ENCODE measurements at regions not wholly inside any gene's neighbourhood (a gene's known extent, or its start where the extent isn't known, plus 50 kb on each side); places are given as distances from the start of the nearest gene placed in this dataset.

- H3K27me3 ChIP-seq (ENCODE audit: control insufficient read depth, insufficient read depth, low read length), result no peaks in the 10 kb centered on the region
- H3K27ac ChIP-seq (ENCODE audit: low read depth, low read length), result no peak overlapping the region
- no peak for DNase-seq (ENCODE audit: low read depth in 4 of 6, low spot score in 6 of 6)
- H3K4me1 ChIP-seq (ENCODE audit: control insufficient read depth, insufficient read depth, low read length), result no peaks in the 10 kb centered on the region
- no CpG with 5 or more reads among the region's 1 CpG for WGBS (ENCODE audit: insufficient coverage)
- no peaks in the 10 kb centered on the region for H3K36me3 ChIP-seq (ENCODE audit: control insufficient read depth, insufficient read depth, low read length)
- no peaks in the 10 kb centered on the region for H3K9me3 ChIP-seq (ENCODE audit: control insufficient read depth, insufficient read depth, low read length)
- no peak overlapping the region for H3K4me3 ChIP-seq (ENCODE audit: low read depth, low read length)
These were observed 140.2 kb upstream of the PRPS1L1 start for GRCh38 chr7:18167815-18168214.

GRCh38 chr7:18174996-18175395 lies 147.3 kb upstream of the PRPS1L1 start:
- H3K27ac ChIP-seq (ENCODE audit: low read depth, low read length), result no peak overlapping the region
- no peaks in the 10 kb centered on the region for H3K27me3 ChIP-seq (ENCODE audit: control insufficient read depth, insufficient read depth, low read length)
- H3K4me3 ChIP-seq (ENCODE audit: low read depth, low read length), result no peak overlapping the region
- no peaks in the 10 kb centered on the region for H3K4me1 ChIP-seq (ENCODE audit: control insufficient read depth, insufficient read depth, low read length)
- H3K36me3 ChIP-seq (ENCODE audit: control insufficient read depth, insufficient read depth, low read length), result no peaks in the 10 kb centered on the region
- H3K9me3 ChIP-seq (ENCODE audit: control insufficient read depth, insufficient read depth, low read length), result no peaks in the 10 kb centered on the region
- 90% methylated on average over 2 of the region's 7 CpGs for WGBS (ENCODE audit: insufficient coverage)
- no peak for DNase-seq (ENCODE audit: low read depth in 4 of 6, low spot score in 6 of 6)

- Histone ChIP-seq H3K9me3 (ENCODE audit: control insufficient read depth, insufficient read depth, low read length) (no peaks in the 10 kb centered on the region), H3K36me3 (ENCODE audit: control insufficient read depth, insufficient read depth, low read length) (no peaks in the 10 kb centered on the region), H3K27me3 (ENCODE audit: control insufficient read depth, insufficient read depth, low read length) (no peaks in the 10 kb centered on the region), H3K4me1 (ENCODE audit: control insufficient read depth, insufficient read depth, low read length) (no peaks in the 10 kb centered on the region), H3K27ac (ENCODE audit: low read depth, low read length) (no peak overlapping the region), H3K4me3 (ENCODE audit: low read depth, low read length) (no peak overlapping the region)
- 100% methylated on average over 2 of the region's 2 CpGs for WGBS (ENCODE audit: insufficient coverage)
- no peak for DNase-seq (ENCODE audit: low read depth in 4 of 6, low spot score in 6 of 6)
These were observed 148.3 kb upstream of the PRPS1L1 start for GRCh38 chr7:18175801-18176450.

- WGBS (ENCODE audit: insufficient coverage), result 83% methylated on average over 3 of the region's 5 CpGs
- no peak overlapping the region for H3K27ac ChIP-seq (ENCODE audit: low read depth, low read length)
- no peaks in the 10 kb centered on the region for H3K36me3 ChIP-seq (ENCODE audit: control insufficient read depth, insufficient read depth, low read length)
- H3K4me1 ChIP-seq (ENCODE audit: control insufficient read depth, insufficient read depth, low read length), result no peaks in the 10 kb centered on the region
- DNase-seq (ENCODE audit: low read depth in 4 of 6, low spot score in 6 of 6), result no peak
- no peaks in the 10 kb centered on the region for H3K27me3 ChIP-seq (ENCODE audit: control insufficient read depth, insufficient read depth, low read length)
- H3K9me3 ChIP-seq (ENCODE audit: control insufficient read depth, insufficient read depth, low read length), result no peaks in the 10 kb centered on the region
- no peak overlapping the region for H3K4me3 ChIP-seq (ENCODE audit: low read depth, low read length)
These were observed 149.6 kb upstream of the PRPS1L1 start for GRCh38 chr7:18177129-18177814.

GRCh38 chr7:18177815-18178660 lies 150.4 kb upstream of the PRPS1L1 start:
- H3K27ac ChIP-seq (ENCODE audit: low read depth, low read length), result no peak overlapping the region
- no peaks in the 10 kb centered on the region for H3K36me3 ChIP-seq (ENCODE audit: control insufficient read depth, insufficient read depth, low read length)
- WGBS (ENCODE audit: insufficient coverage), result 67% methylated on average over 2 of the region's 7 CpGs
- DNase-seq (ENCODE audit: low read depth in 4 of 6, low spot score in 6 of 6), result peak in 1 of 6 donors; percentile 22
- H3K9me3 ChIP-seq (ENCODE audit: control insufficient read depth, insufficient read depth, low read length), result no peaks in the 10 kb centered on the region
- no peak overlapping the region for H3K4me3 ChIP-seq (ENCODE audit: low read depth, low read length)
- no peaks in the 10 kb centered on the region for H3K27me3 ChIP-seq (ENCODE audit: control insufficient read depth, insufficient read depth, low read length)
- H3K4me1 ChIP-seq (ENCODE audit: control insufficient read depth, insufficient read depth, low read length), result no peaks in the 10 kb centered on the region

- H3K9me3 ChIP-seq (ENCODE audit: control insufficient read depth, insufficient read depth, low read length), result no peaks in the 10 kb centered on the region
- no peaks in the 10 kb centered on the region for H3K36me3 ChIP-seq (ENCODE audit: control insufficient read depth, insufficient read depth, low read length)
- DNase-seq (ENCODE audit: low read depth in 4 of 6, low spot score in 6 of 6), result no peak
- H3K27me3 ChIP-seq (ENCODE audit: control insufficient read depth, insufficient read depth, low read length), result no peaks in the 10 kb centered on the region
- no peak overlapping the region for H3K4me3 ChIP-seq (ENCODE audit: low read depth, low read length)
- H3K4me1 ChIP-seq (ENCODE audit: control insufficient read depth, insufficient read depth, low read length), result no peaks in the 10 kb centered on the region
- H3K27ac ChIP-seq (ENCODE audit: low read depth, low read length), result no peak overlapping the region
These were observed 151.4 kb upstream of the PRPS1L1 start for GRCh38 chr7:18179093-18179492.

- DNase-seq (ENCODE audit: low read depth in 4 of 6, low spot score in 6 of 6), result no peak
- H3K9me3 ChIP-seq (ENCODE audit: control insufficient read depth, insufficient read depth, low read length), result no peaks in the 10 kb centered on the region
- H3K4me3 ChIP-seq (ENCODE audit: low read depth, low read length), result no peak overlapping the region
- no peaks in the 10 kb centered on the region for H3K36me3 ChIP-seq (ENCODE audit: control insufficient read depth, insufficient read depth, low read length)
- no CpG with 5 or more reads among the region's 1 CpG for WGBS (ENCODE audit: insufficient coverage)
- H3K27me3 ChIP-seq (ENCODE audit: control insufficient read depth, insufficient read depth, low read length), result no peaks in the 10 kb centered on the region
- H3K4me1 ChIP-seq (ENCODE audit: control insufficient read depth, insufficient read depth, low read length), result no peaks in the 10 kb centered on the region
- no peak overlapping the region for H3K27ac ChIP-seq (ENCODE audit: low read depth, low read length)
These were observed 153.0 kb upstream of the PRPS1L1 start for GRCh38 chr7:18180685-18181084.

- no peak overlapping the region for H3K27ac ChIP-seq (ENCODE audit: low read depth, low read length)
- no peaks in the 10 kb centered on the region for H3K4me1 ChIP-seq (ENCODE audit: control insufficient read depth, insufficient read depth, low read length)
- no peak for DNase-seq (ENCODE audit: low read depth in 4 of 6, low spot score in 6 of 6)
- H3K27me3 ChIP-seq (ENCODE audit: control insufficient read depth, insufficient read depth, low read length), result no peaks in the 10 kb centered on the region
- H3K36me3 ChIP-seq (ENCODE audit: control insufficient read depth, insufficient read depth, low read length), result no peaks in the 10 kb centered on the region
- no peak overlapping the region for H3K4me3 ChIP-seq (ENCODE audit: low read depth, low read length)
- no peaks in the 10 kb centered on the region for H3K9me3 ChIP-seq (ENCODE audit: control insufficient read depth, insufficient read depth, low read length)
- 83% methylated on average over 1 of the region's 5 CpGs for WGBS (ENCODE audit: insufficient coverage)
These were observed 162.0 kb upstream of the PRPS1L1 start for GRCh38 chr7:18189500-18190126.

GRCh38 chr7:18191341-18191740 lies 163.7 kb upstream of the PRPS1L1 start:
- Histone ChIP-seq H3K4me1 (ENCODE audit: control insufficient read depth, insufficient read depth, low read length) (no peaks in the 10 kb centered on the region), H3K9me3 (ENCODE audit: control insufficient read depth, insufficient read depth, low read length) (no peaks in the 10 kb centered on the region), H3K4me3 (ENCODE audit: low read depth, low read length) (no peak overlapping the region), H3K27me3 (ENCODE audit: control insufficient read depth, insufficient read depth, low read length) (no peaks in the 10 kb centered on the region), H3K27ac (ENCODE audit: low read depth, low read length) (no peak overlapping the region), H3K36me3 (ENCODE audit: control insufficient read depth, insufficient read depth, low read length) (no peaks in the 10 kb centered on the region)
- whole genome bisulfite sequencing (ENCODE audit: insufficient coverage), result no CpG with 5 or more reads among the region's 2 CpGs
- DNase-seq (ENCODE audit: low read depth in 4 of 6, low spot score in 6 of 6), result no peak

Data from spinal cord (tissue), 9 donors.